SK-N-SH (cell line): ENCODE measurements at regions not wholly inside any gene's neighbourhood (a gene's known extent, or its start where the extent isn't known, plus 50 kb on each side); places are given as distances from the start of the nearest gene placed in this dataset.

Source experiments
- CTCF ChIA-PET: fragments of 300-600, 350-600 bp; formaldehyde crosslinking; extraction: SDS; loops from one replicate; lab custom pipeline; 2021; lab: Yijun Ruan, JAX
- POLR2A ChIA-PET: fragments of 350-600 bp; sonication (Branson Sonifier 250); formaldehyde crosslinking; extraction: SDS; loops from one replicate; lab custom pipeline; 2020; ENCODE audit warnings: antibody characterized with exemption, inconsistent platforms; lab: Yijun Ruan, JAX
- DNase-seq: peaks from one replicate; pipeline ENCODE4 v3.0.0; 2012
- H2AFZ ChIP-seq: fragments of 200-600 bp; sonication (generic); 2 replicates; pipeline ENCODE4 v1.8.1; 2016; ENCODE audit warnings: antibody characterized with exemption, mild to moderate bottlenecking, low read depth
- H3F3A ChIP-seq: fragments of 200-600 bp; sonication (generic); replicated peaks from 2 replicates; pipeline ENCODE3; 2016; ENCODE audit warnings: antibody characterized with exemption, mild to moderate bottlenecking; ENCODE audit not compliant: insufficient read depth
- H3K27ac ChIP-seq, 2 experiments: fragments of 200-500 bp in 1 of 2; fragments of 200-600 bp in 1 of 2; sonication (Bioruptor generic) in 1 of 2; sonication (generic), shearing (Covaris generic) in 1 of 2; 2 replicates each; pipeline versions ENCODE4 v1.5.1 to v1.6.1; 2014 to 2016; ENCODE audit warnings: low read depth in 2 of 2, inconsistent platforms in 1 of 2, low read length in 1 of 2, mild to moderate bottlenecking in 1 of 2, mixed read lengths in 1 of 2
- H3K27me3 ChIP-seq: fragments of 200-600 bp; sonication (generic), shearing (Covaris generic); 2 replicates; pipeline ENCODE4 v1.6.1; 2016; ENCODE audit warnings: mixed run types; ENCODE audit not compliant: insufficient read depth
- H3K36me3 ChIP-seq, 2 experiments: fragments of 200-500 bp in 1 of 2; fragments of 200-600 bp in 1 of 2; sonication (Bioruptor generic) in 1 of 2; sonication (generic) in 1 of 2; replicated peaks in 1 of 2; 2 replicates each; pipeline versions ENCODE3 to v1.5.1; 2014 to 2016; ENCODE audit warnings: low read length in 1 of 2, mild to moderate bottlenecking in 1 of 2; ENCODE audit not compliant: insufficient read depth in 2 of 2, control insufficient read depth in 1 of 2
- H3K4me1 ChIP-seq, 2 experiments: fragments of 200-500 bp in 1 of 2; fragments of 200-600 bp in 1 of 2; sonication (Bioruptor generic) in 1 of 2; sonication (generic), shearing (Covaris generic) in 1 of 2; 2 replicates each; pipeline versions ENCODE4 v1.5.1 to v1.6.1; 2014 to 2016; ENCODE audit warnings: low read depth in 1 of 2, low read length in 1 of 2, mixed run types in 1 of 2; ENCODE audit not compliant: insufficient read depth in 2 of 2, control insufficient read depth in 1 of 2
- H3K4me2 ChIP-seq: fragments of 200-600 bp; sonication (generic), shearing (Covaris generic); 2 replicates; pipeline ENCODE4 v1.6.1; 2017; ENCODE audit warnings: mixed run types
- H3K4me3 ChIP-seq, 2 experiments: fragments of 200-500 bp in 1 of 2; fragments of 200-600 bp in 1 of 2; sonication (Bioruptor generic) in 1 of 2; sonication (generic), shearing (Covaris generic) in 1 of 2; 2 replicates each; pipeline versions ENCODE4 v1.5.1 to v1.8.1; 2014 to 2016; ENCODE audit warnings: low read depth in 2 of 2, inconsistent platforms in 1 of 2, low read length in 1 of 2, mild to moderate bottlenecking in 1 of 2, mixed read lengths in 1 of 2, moderate library complexity in 1 of 2
- H3K79me2 ChIP-seq: fragments of 200-600 bp; sonication (generic); 2 replicates; pipeline ENCODE4 v1.8.1; 2017; ENCODE audit warnings: mild to moderate bottlenecking; ENCODE audit not compliant: insufficient read depth
- H3K9ac ChIP-seq: fragments of 200-600 bp; sonication (generic); 2 replicates; pipeline ENCODE4 v1.6.1; 2017; ENCODE audit warnings: mixed run types
- H3K9me2 ChIP-seq: fragments of 200-600 bp; sonication (generic); 2 replicates; pipeline ENCODE4 v1.6.1; 2017; ENCODE audit warnings: mixed run types
- H3K9me3 ChIP-seq: fragments of 200-600 bp; sonication (generic); 2 replicates; pipeline ENCODE4 v1.6.1; 2017; ENCODE audit warnings: mixed run types, mild to moderate bottlenecking, moderate library complexity
- H4K20me1 ChIP-seq: fragments of 200-600 bp; sonication (generic); 2 replicates; pipeline ENCODE4 v1.6.1; 2017; ENCODE audit warnings: mild to moderate bottlenecking, mixed run types; ENCODE audit not compliant: insufficient read depth
- EP300 ChIP-seq, 2 experiments: IDR thresholded peaks; 2 replicates each; pipeline versions ENCODE4 v1.4.0 to v1.6.1; 2012; ENCODE audit warnings: borderline replicate concordance in 1 of 2, low read depth in 1 of 2, low read length in 1 of 2
- FOSL2 ChIP-seq: IDR thresholded peaks from 2 replicates; pipeline ENCODE4 v1.4.0; 2012; ENCODE audit warnings: low read depth, mild to moderate bottlenecking, moderate library complexity, borderline replicate concordance
- FOXM1 ChIP-seq: IDR thresholded peaks from 2 replicates; pipeline ENCODE4 v1.4.0; 2012; ENCODE audit warnings: low read depth, mild to moderate bottlenecking
- GABPA ChIP-seq: IDR thresholded peaks from 2 replicates; pipeline ENCODE4 v1.4.0; 2012; ENCODE audit warnings: low read depth, mild to moderate bottlenecking
- JUND ChIP-seq: IDR thresholded peaks from 2 replicates; pipeline ENCODE4 v1.4.0; 2012
- MAX ChIP-seq: IDR thresholded peaks from 2 replicates; pipeline ENCODE4 v1.4.0; 2012; ENCODE audit warnings: low read depth
- MEF2A ChIP-seq: IDR thresholded peaks from 2 replicates; pipeline ENCODE4 v1.4.0; 2012; ENCODE audit warnings: low read depth, borderline replicate concordance
- NFIC ChIP-seq: IDR thresholded peaks from 2 replicates; pipeline ENCODE4 v1.4.0; 2012; ENCODE audit warnings: borderline replicate concordance
- POLR2AphosphoS5 ChIP-seq: IDR thresholded peaks from 2 replicates; pipeline ENCODE4 v1.6.1; 2012; ENCODE audit warnings: low read depth, low read length
- RAD21 ChIP-seq: IDR thresholded peaks from 2 replicates; pipeline ENCODE4 v1.6.1; 2012; ENCODE audit warnings: mild to moderate bottlenecking, low read length
- RXRA ChIP-seq: IDR thresholded peaks from 2 replicates; pipeline ENCODE4 v1.4.0; 2012; ENCODE audit warnings: low read depth, mild to moderate bottlenecking, borderline replicate concordance
- SIN3A ChIP-seq: IDR thresholded peaks from 2 replicates; pipeline ENCODE4 v1.6.1; 2012; ENCODE audit warnings: low read depth, mild to moderate bottlenecking, low read length, moderate library complexity, borderline replicate concordance
- SMC3 ChIP-seq: IDR thresholded peaks from 2 replicates; pipeline ENCODE4 v1.6.1; 2012; ENCODE audit warnings: low read depth, low read length, improper control_type of control experiment
- TCF12 ChIP-seq: IDR thresholded peaks from 2 replicates; pipeline ENCODE4 v1.4.0; 2012
- TEAD4 ChIP-seq: IDR thresholded peaks from 2 replicates; pipeline ENCODE4 v1.4.0; 2012; ENCODE audit warnings: mild to moderate bottlenecking, borderline replicate concordance; ENCODE audit not compliant: insufficient read depth
- USF2 ChIP-seq: fragments of 150-350 bp; IDR thresholded peaks from 2 replicates; pipeline ENCODE4 v1.6.1; 2017; ENCODE audit warnings: antibody characterized with exemption, low read length, low read depth, borderline replicate concordance
- YY1 ChIP-seq: IDR thresholded peaks from 2 replicates; pipeline ENCODE4 v1.4.0; 2012; ENCODE audit warnings: low read depth, mild to moderate bottlenecking
- ZBTB33 ChIP-seq: IDR thresholded peaks from 2 replicates; pipeline ENCODE4 v1.4.0; 2012; ENCODE audit warnings: low read depth, borderline replicate concordance
- WGBS: methylation state at CpG from one replicate; pipeline ENCODE4 v1.1.6; 2017; ENCODE audit warnings: low lambda C conversion rate; 5-methylcytosine and 5-hydroxymethylcytosine counted together
- TF ChIP-seq, protein P1 (sequence below): IDR thresholded peaks from 2 replicates; pipeline ENCODE4; 2012
- TF ChIP-seq, protein P2 (sequence below): fragments of 200-600 bp; sonication (generic); IDR thresholded peaks from 2 replicates; pipeline ENCODE4 v1.6.1; 2017; ENCODE audit warnings: antibody characterized with exemption, mild to moderate bottlenecking, moderate library complexity
- TF ChIP-seq, protein P3 (sequence below): fragments of 150-350 bp; IDR thresholded peaks from 2 replicates; pipeline ENCODE4 v1.6.1; 2016; ENCODE audit warnings: mild to moderate bottlenecking, low read depth, low read length

DNA sequence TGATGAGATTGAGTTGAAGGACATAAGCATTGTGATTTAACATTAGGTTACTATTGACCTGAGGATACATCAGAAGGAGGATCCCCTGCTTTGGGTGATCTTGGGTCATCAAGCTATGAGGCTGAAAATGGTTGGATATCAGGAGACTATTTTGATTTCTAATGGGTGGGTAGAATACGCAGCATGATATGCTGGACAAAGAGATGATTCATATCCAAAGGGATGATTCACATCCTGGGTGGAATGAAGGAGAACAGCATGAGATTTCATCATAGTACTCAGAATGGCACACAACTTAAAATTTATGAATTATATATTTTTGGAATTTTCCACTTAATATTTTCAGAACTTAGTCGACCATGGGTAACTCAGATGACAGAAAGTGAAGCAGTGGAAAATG lies 1759.5 kb upstream of the C9orf72 start:
- 10% methylated on average over 2 of the region's 2 CpGs for WGBS
- H3K4me2 ChIP-seq = no peak overlapping the region
- H3K27ac ChIP-seq = peak overlapping the region in 1 of 2 experiments; percentile 51; a peak in 2 of 4 replicates
- ChIA-PET POLR2A (no interaction called here), CTCF (no interaction called here)
- no peaks in the 10 kb centered on the region for H4K20me1 ChIP-seq
- no peaks in the 10 kb centered on the region for H3K9me2 ChIP-seq
- H3K27me3 ChIP-seq = no peaks in the 10 kb centered on the region
- peak overlapping the region; percentile 37; the same call in 1 of the 2 replicates for H2AFZ ChIP-seq
- H3K4me3 ChIP-seq = no peak overlapping the region
- H3K36me3 ChIP-seq = no peaks in the 10 kb centered on the region
- DNase-seq = no peak
- H3K4me1 ChIP-seq = no peaks in the 10 kb centered on the region; a peak in 1 of 4 replicates
- no peaks in the 10 kb centered on the region for H3F3A ChIP-seq
- no peaks in the 10 kb centered on the region for H3K9me3 ChIP-seq
- no peaks in the 10 kb centered on the region for H3K79me2 ChIP-seq
- no peak for TF ChIP-seq FOXM1
- no peak for TF ChIP-seq GABPA
- TF ChIP-seq RAD21 = no peak
- TF ChIP-seq TCF12 = peak; percentile 49; the same call in 1 of the 2 replicates
- no peak for TF ChIP-seq ZBTB33
- TF ChIP-seq, protein P1, sequence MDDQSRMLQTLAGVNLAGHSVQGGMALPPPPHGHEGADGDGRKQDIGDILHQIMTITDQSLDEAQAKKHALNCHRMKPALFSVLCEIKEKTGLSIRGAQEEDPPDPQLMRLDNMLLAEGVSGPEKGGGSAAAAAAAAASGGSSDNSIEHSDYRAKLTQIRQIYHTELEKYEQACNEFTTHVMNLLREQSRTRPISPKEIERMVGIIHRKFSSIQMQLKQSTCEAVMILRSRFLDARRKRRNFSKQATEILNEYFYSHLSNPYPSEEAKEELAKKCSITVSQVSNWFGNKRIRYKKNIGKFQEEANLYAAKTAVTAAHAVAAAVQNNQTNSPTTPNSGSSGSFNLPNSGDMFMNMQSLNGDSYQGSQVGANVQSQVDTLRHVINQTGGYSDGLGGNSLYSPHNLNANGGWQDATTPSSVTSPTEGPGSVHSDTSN = peak; percentile 44; the same call in 1 of the 2 replicates
- TF ChIP-seq NFIC = peak; percentile 28; the same call in 1 of the 2 replicates
- TF ChIP-seq YY1 = no peak
- peak; percentile 45; the same call in 1 of the 2 replicates for TF ChIP-seq MAX
- peak; percentile 77 for TF ChIP-seq JUND
- peak; percentile 22; the same call in 1 of the 2 replicates for TF ChIP-seq POLR2AphosphoS5
- peak in 1 of 2 experiments; percentile 64; a peak in 1 of 4 replicates for TF ChIP-seq EP300 (IDR thresholded peaks at IDR 0.05; ENCODE audit: borderline replicate concordance in 1 of 2, low read depth in 1 of 2, low read length in 1 of 2)
- TF ChIP-seq TEAD4 = no peak
- TF ChIP-seq FOSL2 = peak; percentile 91
- TF ChIP-seq, all 33 proteins: peak for 8
- no peak overlapping the region for H3K9ac ChIP-seq

GRCh38 chr9:29336281-29336680 lies 1763.0 kb upstream of the C9orf72 start:
- Histone ChIP-seq H3K4me3 (no peak overlapping the region), H3K27ac (no peak overlapping the region), H3K9ac (no peak overlapping the region), H3K36me3 (no peaks in the 10 kb centered on the region), H4K20me1 (no peaks in the 10 kb centered on the region), H3K9me3 (no peaks in the 10 kb centered on the region), H3K4me1 (no peaks in the 10 kb centered on the region; a peak in 1 of 4 replicates), H2AFZ (no peak overlapping the region), H3K9me2 (no peaks in the 10 kb centered on the region), H3K4me2 (no peak overlapping the region), H3K79me2 (no peaks in the 10 kb centered on the region), H3F3A (no peaks in the 10 kb centered on the region), H3K27me3 (no peaks in the 10 kb centered on the region)
- ChIA-PET CTCF (no interaction called here), POLR2A (no interaction called here)
- WGBS = 85% methylated on average over 3 of the region's 3 CpGs
- no peak for DNase-seq
- no peak for TF ChIP-seq USF2
- TF ChIP-seq MAX = no peak
- no peak for TF ChIP-seq NFIC
- TF ChIP-seq POLR2AphosphoS5 = no peak
- no peak for TF ChIP-seq RXRA
- TF ChIP-seq FOSL2 = no peak
- TF ChIP-seq TCF12 = no peak
- TF ChIP-seq, protein P2, sequence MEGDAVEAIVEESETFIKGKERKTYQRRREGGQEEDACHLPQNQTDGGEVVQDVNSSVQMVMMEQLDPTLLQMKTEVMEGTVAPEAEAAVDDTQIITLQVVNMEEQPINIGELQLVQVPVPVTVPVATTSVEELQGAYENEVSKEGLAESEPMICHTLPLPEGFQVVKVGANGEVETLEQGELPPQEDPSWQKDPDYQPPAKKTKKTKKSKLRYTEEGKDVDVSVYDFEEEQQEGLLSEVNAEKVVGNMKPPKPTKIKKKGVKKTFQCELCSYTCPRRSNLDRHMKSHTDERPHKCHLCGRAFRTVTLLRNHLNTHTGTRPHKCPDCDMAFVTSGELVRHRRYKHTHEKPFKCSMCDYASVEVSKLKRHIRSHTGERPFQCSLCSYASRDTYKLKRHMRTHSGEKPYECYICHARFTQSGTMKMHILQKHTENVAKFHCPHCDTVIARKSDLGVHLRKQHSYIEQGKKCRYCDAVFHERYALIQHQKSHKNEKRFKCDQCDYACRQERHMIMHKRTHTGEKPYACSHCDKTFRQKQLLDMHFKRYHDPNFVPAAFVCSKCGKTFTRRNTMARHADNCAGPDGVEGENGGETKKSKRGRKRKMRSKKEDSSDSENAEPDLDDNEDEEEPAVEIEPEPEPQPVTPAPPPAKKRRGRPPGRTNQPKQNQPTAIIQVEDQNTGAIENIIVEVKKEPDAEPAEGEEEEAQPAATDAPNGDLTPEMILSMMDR = no peak
- no peak for TF ChIP-seq SMC3
- no peak for TF ChIP-seq MEF2A
- no peak for TF ChIP-seq TEAD4
- no peak for TF ChIP-seq SIN3A
- TF ChIP-seq, protein P3, sequence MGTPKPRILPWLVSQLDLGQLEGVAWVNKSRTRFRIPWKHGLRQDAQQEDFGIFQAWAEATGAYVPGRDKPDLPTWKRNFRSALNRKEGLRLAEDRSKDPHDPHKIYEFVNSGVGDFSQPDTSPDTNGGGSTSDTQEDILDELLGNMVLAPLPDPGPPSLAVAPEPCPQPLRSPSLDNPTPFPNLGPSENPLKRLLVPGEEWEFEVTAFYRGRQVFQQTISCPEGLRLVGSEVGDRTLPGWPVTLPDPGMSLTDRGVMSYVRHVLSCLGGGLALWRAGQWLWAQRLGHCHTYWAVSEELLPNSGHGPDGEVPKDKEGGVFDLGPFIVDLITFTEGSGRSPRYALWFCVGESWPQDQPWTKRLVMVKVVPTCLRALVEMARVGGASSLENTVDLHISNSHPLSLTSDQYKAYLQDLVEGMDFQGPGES = no peak
